ENCODE measurements at regions not wholly inside any gene's neighbourhood (a gene's known extent, or its start where the extent isn't known, plus 50 kb on each side); places are given as distances from the start of the nearest gene placed in this dataset.

GRCh38 chrX:131801066-131801465 is 222.0 kb upstream of the STK26 start:
- H3K4me1 ChIP-seq (ENCODE audit: control insufficient read depth in 1 of 2, insufficient read depth in 2 of 2, low read length in 2 of 2): no peaks in the 10 kb centered on the region
- no peak overlapping the region for H3K9ac ChIP-seq (ENCODE audit: low read length)
- no peak overlapping the region for H3K27ac ChIP-seq (ENCODE audit: low read depth, low read length)
- no peaks in the 10 kb centered on the region for H3K36me3 ChIP-seq (ENCODE audit: control insufficient read depth in 1 of 2, insufficient read depth in 2 of 2, low read length in 2 of 2)
- CTCF ChIA-PET: no interaction called here
- intact Hi-C loops (cut with micrococcal nuclease): loop anchor here (10.0 kb wide), 1 partner anchor 826 kb away; no protein-coding TSS in a partner anchor
- POLR2A ChIA-PET: no interaction called here
- TF ChIP-seq MAX (IDR thresholded peaks at IDR 0.05) (no peak), SRF (IDR thresholded peaks at IDR 0.05; ENCODE audit: low read depth) (no peak), ZBTB33 (IDR thresholded peaks at IDR 0.05; ENCODE audit: extremely low read depth, insufficient replicate concordance, low read length) (no peak), ZFX (IDR thresholded peaks at IDR 0.05) (no peak), SP1 (IDR thresholded peaks at IDR 0.05; ENCODE audit: low read depth) (no peak), YY1 (IDR thresholded peaks at IDR 0.05; ENCODE audit: extremely low read depth, insufficient replicate concordance, low read depth, low read length) (no peak), EGR1 (IDR thresholded peaks at IDR 0.05; ENCODE audit: low read depth) (no peak), EZH2 (IDR thresholded peaks at IDR 0.05) (no peak), RAD21 (IDR thresholded peaks at IDR 0.05; ENCODE audit: low read depth) (no peak), POLR2A (IDR thresholded peaks at IDR 0.05; ENCODE audit: borderline replicate concordance, extremely low read depth, insufficient read depth, insufficient read length) (no peak), ELF1 (IDR thresholded peaks at IDR 0.05; ENCODE audit: borderline replicate concordance, low read depth) (no peak), ATF3 (IDR thresholded peaks at IDR 0.05) (no peak), JUND (IDR thresholded peaks at IDR 0.05) (no peak), SIN3A (IDR thresholded peaks at IDR 0.05; ENCODE audit: low read depth) (no peak), CTCF (IDR thresholded peaks at IDR 0.05 in 2 of 3, conservative IDR thresholded peaks at IDR 0.05 in 1 of 3; ENCODE audit: borderline replicate concordance in 1 of 3, insufficient read depth in 1 of 3, low read depth in 2 of 3, low read length in 2 of 3) (no peak)
- H3K9me2 ChIP-seq (ENCODE audit: insufficient read depth): no peaks in the 10 kb centered on the region
- BruUV-seq (replicated peaks): no TSS peak
- DNase-seq (ENCODE audit: low read depth, low spot score) (no peak), ATAC-seq (no peak)
- no peaks in the 10 kb centered on the region for H3K79me2 ChIP-seq (ENCODE audit: insufficient read depth, low read length)
- H3K4me3 ChIP-seq (replicated peaks in 1 of 2; ENCODE audit: low read depth in 1 of 2, low read length in 2 of 2): no peak overlapping the region
- no peaks in the 10 kb centered on the region for H4K20me1 ChIP-seq (ENCODE audit: insufficient read depth)
- H3K4me2 ChIP-seq (ENCODE audit: low read length): no peak overlapping the region
- RAD21 ChIA-PET (ENCODE audit: low non-redundant PET in 1 of 2, low total read pairs in 2 of 2, uncharacterized antibody in 2 of 2, unreplicated experiment in 2 of 2): no interaction called here
- no peak overlapping the region for H2AFZ ChIP-seq (ENCODE audit: low read depth, low read length, poor library complexity, severe bottlenecking)
- no peaks in the 10 kb centered on the region for H3K27me3 ChIP-seq (ENCODE audit: insufficient read depth, low read length)
- no peaks in the 10 kb centered on the region for H3K9me3 ChIP-seq (ENCODE audit: control insufficient read depth in 1 of 2, insufficient read depth in 1 of 2, low read depth in 1 of 2, low read length in 2 of 2)
